GM21717 (cell line): ENCODE measurements at regions not wholly inside any gene's neighbourhood (a gene's known extent, or its start where the extent isn't known, plus 50 kb on each side); places are given as distances from the start of the nearest gene placed in this dataset.
A peak's percentile ranks its signal among the peaks of the same experiment; 100 is the strongest.

Experiments used
- ATAC-seq: cut with Tn5 transposase; IDR thresholded peaks from one replicate; pipeline ENCODE4 v1.9.1; 2021; ENCODE audit warnings: mild to moderate bottlenecking, moderate library complexity; ENCODE audit not compliant: unreplicated experiment

DNA sequence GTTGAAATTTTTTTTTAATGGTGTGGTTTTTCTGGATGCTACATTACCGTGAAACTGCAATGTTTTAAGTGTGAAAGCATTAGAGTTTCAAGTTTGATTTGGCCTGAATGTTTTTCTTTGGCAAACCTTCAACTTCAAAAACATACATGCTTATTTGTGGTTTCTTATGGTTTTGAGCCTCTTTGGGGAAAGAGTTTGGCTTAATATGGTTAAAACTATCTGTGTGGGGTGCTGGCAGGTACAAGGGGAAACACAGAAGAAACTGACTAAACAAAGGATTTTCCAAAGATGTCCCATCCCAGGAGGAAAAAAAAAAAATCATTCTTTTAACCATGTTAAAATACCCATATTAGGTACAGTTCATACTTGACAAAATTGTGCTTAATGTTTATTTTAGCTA is 121.1 kb downstream of the HGF start:
- no peak for ATAC-seq

DNA sequence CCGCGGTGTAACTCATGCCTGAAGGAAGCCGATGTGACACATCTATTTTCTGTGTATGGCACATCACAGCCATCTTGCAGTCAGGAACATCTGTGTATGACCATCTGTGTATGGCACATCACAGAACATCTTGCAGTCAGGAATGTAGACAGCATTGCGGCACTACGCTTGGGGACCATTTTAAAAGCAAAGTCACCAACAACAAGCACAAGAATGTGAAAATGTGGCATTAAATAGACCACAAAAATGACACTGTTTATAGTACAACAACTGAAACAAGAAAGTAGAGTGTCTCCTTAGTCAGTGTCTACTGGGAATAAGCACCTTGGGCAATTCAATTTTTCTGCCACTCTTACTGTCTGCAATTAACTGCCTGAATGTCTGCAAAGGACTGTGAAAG is 124.4 kb downstream of the HGF start:
- no peak for ATAC-seq

- peak; percentile 53 for ATAC-seq
These were observed 128.0 kb downstream of the HGF start for GRCh38 chr7:81641873-81642272.

- no peak for ATAC-seq
These were observed 131.6 kb downstream of the HGF start for GRCh38 chr7:81638198-81638597.

DNA sequence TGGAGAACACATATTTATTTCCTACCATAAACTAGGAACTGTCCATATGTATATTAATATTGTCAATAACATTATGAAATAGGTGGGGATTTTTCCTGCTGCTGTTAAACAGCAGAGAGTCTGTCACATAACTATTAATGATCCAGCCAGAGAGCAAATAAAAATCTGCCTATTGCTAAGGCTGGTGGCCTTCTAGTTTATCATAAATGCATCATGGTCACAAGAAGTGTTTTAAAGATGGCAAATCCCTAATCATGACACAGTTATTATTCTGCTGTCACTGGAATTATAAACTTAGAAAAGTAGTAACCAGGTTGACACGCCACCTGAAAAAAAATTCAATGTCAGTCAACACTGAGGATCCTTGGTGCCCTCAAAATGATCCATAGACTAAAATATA is 132.3 kb downstream of the HGF start:
- ATAC-seq, result no peak

DNA sequence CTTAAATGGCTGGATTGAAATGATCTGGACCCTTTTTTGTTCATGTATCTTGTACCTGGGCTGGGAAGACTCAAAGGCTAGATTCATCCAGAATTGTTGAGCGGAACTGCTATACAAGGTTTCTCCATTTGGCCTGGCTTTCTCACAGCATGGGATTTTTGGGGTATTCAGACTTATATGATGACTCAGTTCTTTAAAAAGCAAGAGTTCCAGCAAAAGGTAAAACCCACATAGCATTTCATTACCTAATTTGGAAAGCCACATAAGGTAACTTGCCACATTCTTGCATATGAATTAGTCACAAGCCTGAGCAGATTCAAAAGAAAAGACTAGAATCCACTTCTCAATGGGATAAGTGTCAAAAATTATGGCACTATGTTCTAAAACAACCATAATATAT is 137.4 kb downstream of the HGF start:
- no peak for ATAC-seq

DNA sequence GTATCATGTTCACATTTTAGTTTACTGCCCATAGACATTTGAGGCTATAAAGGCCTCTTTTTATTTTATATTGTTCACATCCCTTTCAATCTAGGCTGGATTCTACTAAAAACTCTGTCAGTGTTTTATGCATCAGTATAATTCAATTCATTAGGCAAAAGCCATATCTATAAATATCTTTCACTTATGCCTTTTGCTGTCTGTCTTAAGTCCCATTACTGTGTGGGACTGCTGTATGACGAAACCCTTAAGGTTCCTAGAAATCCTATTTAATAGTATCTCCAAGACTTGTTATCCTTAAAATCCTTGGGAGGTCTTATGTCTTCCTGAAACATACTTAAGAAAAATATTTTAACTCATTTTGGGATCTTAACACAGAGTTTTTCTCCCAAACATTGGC is 139.2 kb downstream of the HGF start:
- ATAC-seq, result no peak

GRCh38 chr7:81629702-81630101 is 140.1 kb downstream of the HGF start:
- ATAC-seq, result no peak

GRCh38 chr7:81628951-81629350 is 140.9 kb downstream of the HGF start:
- no peak for ATAC-seq

- no peak for ATAC-seq
These were observed 142.1 kb downstream of the HGF start for GRCh38 chr7:81627536-81628287.

DNA sequence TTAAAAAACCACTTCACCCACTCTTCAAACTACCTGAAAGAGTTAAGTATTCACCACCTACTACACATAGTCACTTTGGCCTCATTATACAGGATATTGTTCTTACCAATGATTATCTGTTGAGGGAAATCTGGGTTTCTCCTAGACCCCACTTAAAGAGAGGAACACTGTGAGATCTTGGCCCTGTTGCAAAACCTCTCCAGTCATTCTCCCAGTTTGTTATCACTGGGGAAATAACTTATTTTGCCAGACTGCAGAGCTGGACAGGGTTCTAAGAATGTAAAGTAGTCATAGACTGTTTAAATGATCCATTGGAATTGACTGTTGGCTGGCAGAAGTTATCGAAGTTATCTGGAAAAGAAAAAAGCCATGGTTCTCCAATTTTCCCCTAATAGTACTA is 143.8 kb downstream of the HGF start:
- no peak for ATAC-seq

DNA sequence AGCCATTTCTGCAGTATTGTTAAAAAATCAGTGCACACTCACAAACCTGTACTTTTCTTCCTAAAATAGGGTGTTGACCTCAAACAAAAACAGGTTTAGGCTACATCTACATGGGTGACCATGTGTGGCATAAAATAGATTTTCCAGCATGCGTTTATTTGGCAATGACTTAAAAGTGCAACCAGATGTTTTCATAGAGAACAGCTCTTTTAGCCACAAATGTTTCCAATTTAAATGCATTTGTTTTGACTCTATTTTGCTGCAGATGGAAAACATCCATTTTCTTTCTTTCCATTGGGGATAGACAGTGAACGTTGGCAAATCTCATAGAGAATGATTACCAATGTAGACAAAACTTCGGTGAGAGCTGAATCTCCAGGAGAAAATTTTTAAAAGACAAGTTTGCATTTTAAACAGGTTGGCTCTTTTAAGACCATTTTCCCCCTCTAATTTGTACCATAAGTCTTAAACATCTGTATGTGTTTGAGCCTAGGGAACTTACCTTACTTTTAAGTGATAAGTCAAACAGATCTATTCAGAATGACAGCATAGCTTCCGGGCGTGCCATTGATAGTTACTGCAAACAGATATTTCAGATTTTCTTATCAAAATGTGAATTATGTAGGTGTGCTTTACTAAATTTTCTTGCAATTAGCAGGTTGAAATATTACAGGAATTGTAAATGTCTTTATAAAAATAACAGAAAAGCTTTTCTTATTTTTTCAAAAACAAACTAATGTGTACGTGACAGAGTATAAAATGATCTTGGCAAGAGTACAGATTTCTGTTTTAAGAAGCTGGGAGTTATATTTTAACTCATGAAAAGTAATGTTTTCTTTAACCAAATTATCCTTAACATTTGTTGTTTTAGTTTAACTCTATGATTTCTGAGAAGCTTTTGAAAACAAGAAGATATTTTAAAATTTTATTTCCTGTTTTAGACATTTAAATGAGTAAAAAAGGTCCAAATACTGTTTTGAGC is 144.9 kb downstream of the HGF start:
- no peak for ATAC-seq

- ATAC-seq, result no peak
These were observed 145.7 kb downstream of the HGF start for GRCh38 chr7:81624021-81624592.

DNA sequence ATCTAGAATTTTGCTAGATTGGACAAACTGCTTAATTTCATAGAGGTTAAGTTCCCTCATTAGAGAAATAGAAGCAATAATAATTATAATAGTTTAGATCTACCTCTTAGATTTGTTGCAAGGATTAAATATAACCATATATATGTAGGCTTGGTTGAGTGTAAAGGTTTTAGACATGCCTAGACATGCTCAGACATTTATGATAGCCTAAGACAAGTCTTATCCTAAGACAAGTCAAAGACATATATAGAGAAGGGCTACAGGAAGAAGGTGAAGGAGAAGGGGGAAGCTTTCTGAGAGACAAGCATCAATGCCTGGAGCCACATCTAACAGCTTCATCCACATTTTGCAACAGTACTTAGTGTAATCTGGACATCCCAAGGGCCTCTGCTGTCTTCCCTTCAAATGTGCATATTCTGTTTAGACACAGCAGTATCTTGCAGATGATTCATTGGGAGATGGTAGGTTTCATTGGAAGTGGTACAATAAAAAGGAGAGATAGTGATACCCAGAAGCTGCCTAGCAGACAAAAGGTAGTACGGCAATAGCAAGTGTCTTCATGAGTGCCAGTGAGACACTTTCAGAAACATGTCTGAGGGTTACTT is 146.5 kb downstream of the HGF start:
- ATAC-seq, result no peak

DNA sequence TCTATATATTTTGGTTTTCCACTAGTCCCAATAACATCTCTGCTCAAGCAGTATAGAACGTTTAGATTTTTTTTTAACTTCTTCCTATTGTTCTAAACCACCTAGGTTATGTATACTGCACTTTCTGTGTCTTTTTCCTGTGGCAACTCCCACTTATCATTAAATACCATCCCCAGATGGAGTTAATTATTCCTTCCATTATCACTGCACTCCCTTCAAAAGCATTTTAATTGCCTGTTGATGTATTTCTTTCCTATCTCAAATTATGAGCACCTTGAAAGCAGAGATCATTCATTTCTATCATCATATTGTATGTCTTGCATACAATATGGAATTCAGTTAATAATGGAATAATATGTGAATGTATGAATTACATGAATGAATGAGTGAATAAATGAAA is 148.0 kb downstream of the HGF start:
- no peak for ATAC-seq

DNA sequence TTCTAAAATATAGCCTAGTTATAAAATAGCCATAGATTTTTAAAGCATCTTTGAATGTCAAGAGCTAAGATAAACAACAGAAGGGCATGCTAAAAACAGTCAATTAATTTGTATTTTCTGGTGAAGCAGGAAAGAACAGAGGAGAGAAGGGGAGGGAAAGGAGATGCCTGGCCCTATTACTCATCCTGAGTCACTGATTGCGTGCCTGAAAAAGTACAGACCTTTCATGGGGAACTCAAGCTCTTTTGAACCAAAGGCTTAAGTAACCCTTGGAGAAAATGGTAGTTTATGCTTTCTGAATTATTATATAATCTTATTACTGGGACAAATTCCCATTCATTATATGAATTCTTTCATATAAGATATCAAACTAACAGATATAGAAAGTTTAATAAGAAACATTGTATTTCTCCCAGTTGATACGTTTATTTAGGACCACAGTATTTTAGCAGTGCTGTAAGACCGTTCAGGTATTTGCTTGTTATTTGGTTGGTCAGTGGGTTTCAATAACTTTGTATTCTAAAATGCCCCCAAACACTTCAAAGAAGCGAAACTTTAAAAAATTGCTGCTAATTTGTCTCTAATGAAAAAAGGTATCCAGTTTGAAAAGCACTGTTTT is 151.3 kb downstream of the HGF start:
- no peak for ATAC-seq

- ATAC-seq, result peak; percentile 59
These were observed 152.9 kb downstream of the HGF start for GRCh38 chr7:81616951-81617350.

- no peak for ATAC-seq
These were observed 158.0 kb downstream of the HGF start for GRCh38 chr7:81611805-81612204.

- no peak for ATAC-seq
These were observed 158.8 kb downstream of the HGF start for GRCh38 chr7:81611040-81611439.

- ATAC-seq, result no peak
These were observed 161.0 kb downstream of the HGF start for GRCh38 chr7:81608748-81609382.
